ENCODE measurements at regions not wholly inside any gene's neighbourhood (a gene's known extent, or its start where the extent isn't known, plus 50 kb on each side); places are given as distances from the start of the nearest gene placed in this dataset.

GRCh38 chr14:39853441-39853840, 421.2 kb upstream of the FBXO33 start:
- TF ChIP-seq CTCF (IDR thresholded peaks at IDR 0.05), result no peak
- no peak for TF ChIP-seq POLR2A (IDR thresholded peaks at IDR 0.05)
